RWPE2 (cell line): ENCODE measurements at regions not wholly inside any gene's neighbourhood (a gene's known extent, or its start where the extent isn't known, plus 50 kb on each side); places are given as distances from the start of the nearest gene placed in this dataset.

Source experiments
- ATAC-seq: fragments of 200-7000 bp; cut with Tn5 transposase; 3 replicates; pipeline ENCODE4 v1.9.1; 2021; ENCODE audit warnings: low read depth
- DNase-seq: peaks from one replicate; pipeline ENCODE4 v3.0.0-alpha.2; 2020; ENCODE audit warnings: low spot score
- H3K27ac ChIP-seq: fragments of 450-650 bp; 2 replicates; pipeline ENCODE4 v1.5.1; 2017; ENCODE audit warnings: mild to moderate bottlenecking; ENCODE audit not compliant: poor library complexity, severe bottlenecking
- H3K27me3 ChIP-seq: fragments of 250-450 bp; sonication (Bioruptor Pico); 2 replicates; pipeline ENCODE4 v1.5.1; 2021; ENCODE audit warnings: mild to moderate bottlenecking, moderate library complexity; ENCODE audit not compliant: insufficient read depth, poor library complexity, severe bottlenecking
- H3K36me3 ChIP-seq: fragments of 250-450 bp; sonication (Bioruptor Pico); 2 replicates; pipeline ENCODE4 v1.5.1; 2020; ENCODE audit warnings: low read depth, mild to moderate bottlenecking, moderate library complexity
- H3K4me1 ChIP-seq: fragments of 250-450 bp; sonication (Bioruptor Pico); 2 replicates; pipeline ENCODE4 v1.5.1; 2021; ENCODE audit warnings: mild to moderate bottlenecking, moderate library complexity; ENCODE audit not compliant: insufficient read depth, poor library complexity, severe bottlenecking
- H3K4me3 ChIP-seq: fragments of 250-450 bp; sonication (Bioruptor Pico); 2 replicates; pipeline ENCODE4 v1.5.1; 2021; ENCODE audit warnings: mild to moderate bottlenecking, moderate library complexity; ENCODE audit not compliant: severe bottlenecking
- H3K9me3 ChIP-seq: fragments of 250-450 bp; sonication (Bioruptor Pico); 2 replicates; pipeline ENCODE4 v1.5.1; 2021; ENCODE audit warnings: mild to moderate bottlenecking, moderate library complexity; ENCODE audit not compliant: severe bottlenecking
- TF ChIP-seq, protein P1 (sequence below): fragments of 450-650 bp; IDR thresholded peaks from one replicate; pipeline ENCODE4 v1.5.1; 2017; ENCODE audit warnings: mild to moderate bottlenecking, moderate library complexity; ENCODE audit not compliant: poor library complexity, severe bottlenecking

DNA sequence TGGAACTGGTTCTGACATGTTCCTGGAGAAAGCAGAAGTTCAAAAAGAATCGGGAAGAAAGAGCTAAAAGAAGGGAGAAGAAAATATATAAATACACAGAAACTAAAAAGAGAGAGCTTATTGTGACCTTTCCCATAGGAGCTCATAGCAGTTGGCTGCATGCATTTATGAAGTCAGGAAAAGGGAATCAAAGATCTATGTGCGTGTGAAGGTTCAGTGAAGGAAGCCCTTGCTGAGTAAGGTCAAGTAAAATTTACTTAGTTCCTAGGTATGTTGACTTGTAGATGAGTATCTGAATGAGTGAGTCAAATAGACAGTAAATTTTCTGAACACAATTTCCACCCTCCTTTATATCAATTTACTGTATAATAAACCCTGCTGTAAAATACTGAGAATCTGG lies 632.5 kb downstream of the SLCO4C1 start:
- TF ChIP-seq, protein P1, sequence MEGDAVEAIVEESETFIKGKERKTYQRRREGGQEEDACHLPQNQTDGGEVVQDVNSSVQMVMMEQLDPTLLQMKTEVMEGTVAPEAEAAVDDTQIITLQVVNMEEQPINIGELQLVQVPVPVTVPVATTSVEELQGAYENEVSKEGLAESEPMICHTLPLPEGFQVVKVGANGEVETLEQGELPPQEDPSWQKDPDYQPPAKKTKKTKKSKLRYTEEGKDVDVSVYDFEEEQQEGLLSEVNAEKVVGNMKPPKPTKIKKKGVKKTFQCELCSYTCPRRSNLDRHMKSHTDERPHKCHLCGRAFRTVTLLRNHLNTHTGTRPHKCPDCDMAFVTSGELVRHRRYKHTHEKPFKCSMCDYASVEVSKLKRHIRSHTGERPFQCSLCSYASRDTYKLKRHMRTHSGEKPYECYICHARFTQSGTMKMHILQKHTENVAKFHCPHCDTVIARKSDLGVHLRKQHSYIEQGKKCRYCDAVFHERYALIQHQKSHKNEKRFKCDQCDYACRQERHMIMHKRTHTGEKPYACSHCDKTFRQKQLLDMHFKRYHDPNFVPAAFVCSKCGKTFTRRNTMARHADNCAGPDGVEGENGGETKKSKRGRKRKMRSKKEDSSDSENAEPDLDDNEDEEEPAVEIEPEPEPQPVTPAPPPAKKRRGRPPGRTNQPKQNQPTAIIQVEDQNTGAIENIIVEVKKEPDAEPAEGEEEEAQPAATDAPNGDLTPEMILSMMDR, result no peak
- Histone ChIP-seq H3K9me3 (no peaks in the 10 kb centered on the region), H3K27ac (no peak overlapping the region), H3K36me3 (no peaks in the 10 kb centered on the region), H3K27me3 (peaks cover 15% of the 10 kb centered on the region), H3K4me1 (no peaks in the 10 kb centered on the region), H3K4me3 (no peak overlapping the region)
- no peak for DNase-seq
- ATAC-seq, result no peak

DNA sequence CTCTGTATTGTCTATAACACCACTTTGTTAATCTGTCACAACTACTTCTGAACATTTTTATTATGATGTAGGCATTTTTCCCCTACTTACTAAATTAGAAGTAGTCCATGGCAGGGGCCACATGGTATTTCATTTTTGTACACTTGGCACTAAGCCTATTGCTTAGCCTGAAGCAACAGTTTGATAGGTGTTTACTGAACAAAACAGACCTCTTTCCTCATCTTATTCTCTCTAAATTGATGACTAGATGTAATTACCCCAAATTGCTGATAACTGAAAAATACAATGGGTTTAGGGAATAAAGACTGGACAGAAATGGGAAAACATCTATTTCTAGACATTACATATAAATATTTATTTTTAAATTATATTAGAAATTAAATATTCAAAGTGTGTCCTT lies 633.8 kb downstream of the SLCO4C1 start:
- Histone ChIP-seq H3K4me1 (no peaks in the 10 kb centered on the region), H3K36me3 (no peaks in the 10 kb centered on the region), H3K4me3 (no peak overlapping the region), H3K27ac (no peak overlapping the region), H3K27me3 (peaks cover 15% of the 10 kb centered on the region), H3K9me3 (no peaks in the 10 kb centered on the region)
- no peak for DNase-seq
- TF ChIP-seq, protein P1, result no peak
- no peak for ATAC-seq

DNA sequence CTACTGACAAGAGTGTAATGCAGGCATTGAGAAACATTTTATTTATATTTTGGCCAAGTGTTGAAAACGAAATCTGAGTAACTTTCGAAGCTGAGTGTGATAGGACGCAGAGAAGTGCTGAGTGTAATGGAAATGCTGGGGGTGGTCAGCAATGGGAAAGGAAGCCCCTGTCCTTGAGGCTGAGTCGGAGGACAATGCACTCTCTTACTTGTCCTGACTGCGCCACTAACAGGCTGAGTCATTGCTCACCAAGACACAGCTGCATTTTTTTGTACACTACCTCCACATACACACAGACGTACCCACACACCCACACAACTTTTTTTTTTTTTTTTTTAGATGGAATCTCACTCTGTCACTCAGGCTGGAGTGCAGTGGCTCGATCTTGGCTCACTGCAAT lies 637.7 kb downstream of the SLCO4C1 start:
- TF ChIP-seq, protein P1, result no peak
- Histone ChIP-seq H3K9me3 (no peaks in the 10 kb centered on the region), H3K27ac (no peak overlapping the region)

DNA sequence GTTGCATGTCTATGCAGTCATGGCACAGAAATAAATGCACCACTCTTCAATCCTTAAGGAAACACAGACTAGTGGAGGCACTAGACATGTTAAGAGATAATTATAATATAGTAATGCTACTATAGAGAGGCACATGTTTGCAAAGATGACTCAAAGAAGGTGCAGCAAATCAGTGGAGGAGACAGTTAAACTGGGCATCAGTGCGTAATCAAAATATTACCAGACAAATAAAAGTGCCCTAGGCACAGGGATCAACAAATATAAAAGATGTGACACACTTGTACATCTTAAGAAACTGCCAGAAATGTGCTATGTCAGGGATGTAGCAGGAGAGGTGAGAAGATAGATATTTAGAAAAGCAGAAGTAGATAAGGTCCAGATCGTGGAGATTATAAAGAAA lies 642.1 kb downstream of the SLCO4C1 start:
- DNase-seq (no peak), ATAC-seq (no peak)
- Histone ChIP-seq H3K4me1 (no peaks in the 10 kb centered on the region), H3K27ac (no peak overlapping the region), H3K4me3 (no peak overlapping the region), H3K36me3 (no peaks in the 10 kb centered on the region), H3K27me3 (no peaks in the 10 kb centered on the region), H3K9me3 (no peaks in the 10 kb centered on the region)
- TF ChIP-seq, protein P1, result no peak

More for the DNA sequence above, 637.7 kb downstream of the SLCO4C1 start:
- no peak for DNase-seq
- H3K4me3 ChIP-seq, result no peak overlapping the region
- H3K4me1 ChIP-seq, result no peaks in the 10 kb centered on the region
- H3K36me3 ChIP-seq, result no peaks in the 10 kb centered on the region
- ATAC-seq, result no peak
- H3K27me3 ChIP-seq, result peaks cover 13% of the 10 kb centered on the region

DNA sequence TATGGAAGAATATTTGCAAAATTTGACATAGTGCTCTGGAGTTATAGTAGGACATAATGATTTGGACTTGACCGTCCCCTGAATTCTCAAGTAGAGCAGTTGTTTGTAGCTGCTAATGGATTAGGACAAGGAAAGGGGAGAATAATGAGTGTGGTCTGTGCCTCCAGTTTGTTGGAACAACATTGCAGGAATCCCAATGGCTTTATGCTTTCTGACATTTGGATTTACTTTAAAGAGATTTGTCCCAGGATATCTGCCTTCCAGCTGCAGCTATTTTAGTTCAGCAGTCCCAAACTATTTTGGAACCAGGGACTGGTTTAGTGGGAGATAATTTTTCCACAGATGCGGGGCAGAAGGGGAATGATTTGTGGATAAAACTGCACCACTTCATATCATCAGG lies 648.2 kb downstream of the SLCO4C1 start:
- no peak for ATAC-seq
- no peaks in the 10 kb centered on the region for H3K9me3 ChIP-seq
- no peak overlapping the region for H3K4me3 ChIP-seq
- no peak overlapping the region for H3K27ac ChIP-seq
- no peaks in the 10 kb centered on the region for H3K36me3 ChIP-seq
- no peaks in the 10 kb centered on the region for H3K4me1 ChIP-seq
- TF ChIP-seq, protein P1, result no peak
- no peak for DNase-seq
- H3K27me3 ChIP-seq, result peaks cover 3% of the 10 kb centered on the region
